GM12875 (cell line): ENCODE measurements at regions not wholly inside any gene's neighbourhood (a gene's known extent, or its start where the extent isn't known, plus 50 kb on each side); places are given as distances from the start of the nearest gene placed in this dataset.

ENCODE experiments used
- H3K4me3 ChIP-seq: one replicate; pipeline ENCODE4 v1.5.1; 2011; ENCODE audit warnings: low read depth, low read length, control low read depth
- CTCF ChIP-seq: IDR thresholded peaks from 2 replicates; pipeline ENCODE4 v1.5.1; 2011; ENCODE audit warnings: low read depth, mild to moderate bottlenecking, control low read depth, inconsistent platforms, low read length, moderate library complexity, borderline replicate concordance; ENCODE audit not compliant: insufficient read depth

DNA sequence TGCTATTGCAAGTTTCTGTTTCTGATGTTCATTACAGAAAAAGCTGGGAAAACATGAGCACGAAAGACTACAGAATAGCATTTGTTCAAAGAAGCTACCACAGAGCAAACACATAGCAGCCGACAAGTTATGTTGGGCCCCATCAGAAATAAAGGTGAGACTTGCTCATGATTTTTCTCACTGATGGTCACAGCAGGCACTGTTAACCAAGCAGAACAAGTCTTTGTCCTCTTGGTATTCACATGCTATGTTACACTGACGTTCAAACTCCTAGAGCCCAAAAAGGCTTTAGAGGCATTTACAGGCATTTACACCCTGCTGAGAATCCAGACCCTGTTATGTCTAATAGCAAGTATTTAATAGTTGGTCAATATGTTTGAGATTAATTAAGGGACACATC is 235.0 kb upstream of the HNMT start:
- TF ChIP-seq CTCF: no peak
- H3K4me3 ChIP-seq: no peak overlapping the region

- TF ChIP-seq CTCF: no peak
Measured at GRCh38 chr2:137737559-137737958, 226.7 kb upstream of the HNMT start.

GRCh38 chr2:137741784-137742362 is 222.4 kb upstream of the HNMT start:
- TF ChIP-seq CTCF: no peak
- no peak overlapping the region for H3K4me3 ChIP-seq

More at GRCh38 chr2:137737559-137737958, 226.7 kb upstream of the HNMT start:
- H3K4me3 ChIP-seq: no peak overlapping the region

DNA sequence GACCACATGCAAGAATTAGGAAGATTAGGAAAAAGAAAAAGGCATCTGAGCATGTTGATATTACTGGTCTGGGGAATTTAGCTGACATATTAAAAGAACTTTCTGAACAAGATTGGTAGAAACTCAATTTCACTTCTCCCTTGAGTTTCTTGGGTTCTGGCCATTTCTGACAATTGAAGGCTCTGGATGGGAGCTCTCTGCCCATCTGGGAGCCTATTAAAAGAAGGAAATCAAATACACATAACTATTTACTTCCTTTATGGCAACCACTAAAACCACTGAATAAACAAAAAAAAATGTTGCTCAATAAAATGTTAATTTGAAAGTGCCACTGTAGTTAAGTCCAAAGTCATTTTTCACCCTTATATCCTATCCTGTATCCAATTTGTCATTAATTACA is 216.8 kb upstream of the HNMT start:
- no peak for TF ChIP-seq CTCF
- no peak overlapping the region for H3K4me3 ChIP-seq

GRCh38 chr2:137748533-137748932 is 215.7 kb upstream of the HNMT start:
- no peak for TF ChIP-seq CTCF
- H3K4me3 ChIP-seq: no peak overlapping the region

- no peak for TF ChIP-seq CTCF
Measured at GRCh38 chr2:137764646-137765045, 199.6 kb upstream of the HNMT start.

DNA sequence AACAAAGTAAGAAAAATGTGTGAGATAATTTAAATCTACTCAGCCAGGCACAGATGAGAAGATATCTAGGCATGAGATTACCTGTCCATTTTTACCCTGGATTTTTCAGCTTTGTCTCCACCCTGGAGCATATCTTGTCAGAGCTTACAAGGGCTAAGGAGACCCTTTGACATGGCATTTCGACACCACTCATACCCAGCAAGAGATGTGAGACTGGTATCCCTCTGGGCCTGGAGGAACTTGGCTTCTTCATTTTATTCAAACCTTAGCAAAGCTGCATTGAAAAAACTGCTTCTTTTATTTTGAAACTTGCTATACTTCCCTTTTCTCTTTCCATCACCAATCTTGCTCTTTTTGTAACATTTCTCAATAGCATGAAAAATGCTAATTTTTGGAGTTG is 194.9 kb upstream of the HNMT start:
- no peak for TF ChIP-seq CTCF
- H3K4me3 ChIP-seq: no peak overlapping the region

More at GRCh38 chr2:137764646-137765045, 199.6 kb upstream of the HNMT start:
- H3K4me3 ChIP-seq: no peak overlapping the region
